ENCODE measurements at regions not wholly inside any gene's neighbourhood (a gene's known extent, or its start where the extent isn't known, plus 50 kb on each side); places are given as distances from the start of the nearest gene placed in this dataset.

DNA sequence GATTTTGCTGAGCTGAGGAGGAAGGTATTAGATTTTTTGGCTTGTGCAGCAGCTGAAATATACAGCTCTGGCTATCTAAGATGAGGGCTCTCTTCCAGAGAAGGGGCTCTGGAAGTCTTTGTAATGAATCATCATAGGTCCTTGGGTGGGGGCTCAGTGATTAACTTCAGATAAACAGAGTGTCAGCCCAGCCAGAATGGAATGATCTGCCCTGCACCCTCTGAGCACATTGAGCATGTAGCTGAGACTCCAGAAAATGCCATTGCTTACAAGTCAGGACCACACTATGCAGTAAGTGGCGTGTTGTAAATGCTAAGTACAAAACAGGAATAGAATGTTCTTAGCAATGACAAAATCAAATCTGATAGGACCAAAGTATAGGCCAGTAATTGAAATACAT, 836.0 kb downstream of the PDHA2 start:
- H3K27ac Mint-ChIP-seq: no peak overlapping the region
- no peak overlapping the region for H3K4me3 Mint-ChIP-seq
- no peak overlapping the region for H3K9ac ChIP-seq (ENCODE audit: low read length)

DNA sequence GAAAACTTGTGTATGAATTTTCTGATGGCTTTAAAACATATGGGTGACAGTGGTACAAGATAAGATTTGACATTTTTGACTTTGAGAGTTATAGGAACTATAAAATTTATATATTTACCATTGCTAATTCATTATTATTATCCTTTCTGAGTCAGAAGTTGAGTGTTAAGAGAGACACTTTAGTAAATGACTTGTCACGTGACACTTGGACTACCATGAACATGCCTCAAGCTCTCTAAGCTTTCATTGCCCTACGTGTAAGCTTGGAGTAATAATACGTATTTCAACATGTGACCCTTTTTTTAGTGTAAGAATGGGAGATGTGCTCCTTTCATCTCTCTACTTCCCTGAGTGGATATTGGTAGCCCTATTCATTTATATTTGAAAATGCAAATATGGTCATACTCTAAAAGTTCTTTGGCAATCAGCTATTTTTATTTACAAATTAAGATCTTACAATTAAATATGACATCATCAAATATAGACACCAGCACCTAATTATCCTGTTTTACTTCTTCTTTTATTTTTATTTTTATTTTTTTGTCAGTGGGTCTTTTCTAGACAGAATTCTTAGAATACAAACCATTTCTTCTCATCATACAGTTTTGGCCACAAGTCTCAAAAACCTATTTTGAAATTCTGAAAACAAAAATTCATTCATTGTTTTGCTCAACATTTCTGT, 837.0 kb downstream of the PDHA2 start:
- WGBS (ENCODE audit: insufficient coverage): no CpG with 5 or more reads among the region's 3 CpGs
- intact Hi-C loops (cut with micrococcal nuclease): no loop called here

More for the DNA sequence above, 836.0 kb downstream of the PDHA2 start:
- no peak overlapping the region for H3K27ac ChIP-seq (ENCODE audit: low read length in 2 of 2)
- WGBS (ENCODE audit: insufficient coverage): no CpG with 5 or more reads among the region's 1 CpG
- intact Hi-C loops (cut with micrococcal nuclease): no loop called here
- no peaks in the 10 kb centered on the region for H3K27me3 ChIP-seq (replicated peaks in 1 of 4; ENCODE audit: control extremely low read depth in 1 of 4, control insufficient read depth in 3 of 4, insufficient read depth in 4 of 4, low read length in 3 of 4)
- no peak overlapping the region for H3K4me3 ChIP-seq (ENCODE audit: control extremely low read depth in 1 of 5, extremely low read depth in 1 of 5, insufficient read depth in 1 of 5, low read depth in 2 of 5, low read length in 4 of 5)
- peaks cover 0 to 2% (median 0%) of the 10 kb centered on the region in 3 donors for H3K9me3 ChIP-seq (ENCODE audit: control extremely low read depth in 1 of 3, control insufficient read depth in 2 of 3, insufficient read depth in 1 of 3, low read length in 2 of 3)
- Mint-ChIP-seq H3K27me3 (no peaks in the 10 kb centered on the region), H3K9me3 (ENCODE audit: insufficient read depth) (no peaks in the 10 kb centered on the region), H3K4me1 (no peaks in the 10 kb centered on the region)
- H3K4me2 ChIP-seq (replicated peaks; ENCODE audit: low read depth, low read length, poor library complexity, severe bottlenecking): no peak overlapping the region
- no peak overlapping the region for H2AFZ ChIP-seq (ENCODE audit: insufficient read depth, low read depth, low read length, poor library complexity, severe bottlenecking)
- DNase-seq: no peak
- ChIA-PET CTCF (no interaction called here), POLR2A (no interaction called here)
- no peaks in the 10 kb centered on the region for H4K20me1 ChIP-seq (ENCODE audit: control insufficient read depth, insufficient read depth, low read length, poor library complexity, severe bottlenecking)
- H3K4me1 ChIP-seq (ENCODE audit: control insufficient read depth in 2 of 2, insufficient read depth in 2 of 2, low read length in 2 of 2): no peaks in the 10 kb centered on the region
- TF ChIP-seq EZH2 (IDR thresholded peaks at IDR 0.05; ENCODE audit: borderline replicate concordance, insufficient read depth, low read depth, low read length, poor library complexity, severe bottlenecking): no peak
- TF ChIP-seq, protein P1, sequence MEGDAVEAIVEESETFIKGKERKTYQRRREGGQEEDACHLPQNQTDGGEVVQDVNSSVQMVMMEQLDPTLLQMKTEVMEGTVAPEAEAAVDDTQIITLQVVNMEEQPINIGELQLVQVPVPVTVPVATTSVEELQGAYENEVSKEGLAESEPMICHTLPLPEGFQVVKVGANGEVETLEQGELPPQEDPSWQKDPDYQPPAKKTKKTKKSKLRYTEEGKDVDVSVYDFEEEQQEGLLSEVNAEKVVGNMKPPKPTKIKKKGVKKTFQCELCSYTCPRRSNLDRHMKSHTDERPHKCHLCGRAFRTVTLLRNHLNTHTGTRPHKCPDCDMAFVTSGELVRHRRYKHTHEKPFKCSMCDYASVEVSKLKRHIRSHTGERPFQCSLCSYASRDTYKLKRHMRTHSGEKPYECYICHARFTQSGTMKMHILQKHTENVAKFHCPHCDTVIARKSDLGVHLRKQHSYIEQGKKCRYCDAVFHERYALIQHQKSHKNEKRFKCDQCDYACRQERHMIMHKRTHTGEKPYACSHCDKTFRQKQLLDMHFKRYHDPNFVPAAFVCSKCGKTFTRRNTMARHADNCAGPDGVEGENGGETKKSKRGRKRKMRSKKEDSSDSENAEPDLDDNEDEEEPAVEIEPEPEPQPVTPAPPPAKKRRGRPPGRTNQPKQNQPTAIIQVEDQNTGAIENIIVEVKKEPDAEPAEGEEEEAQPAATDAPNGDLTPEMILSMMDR (IDR thresholded peaks at IDR 0.05): no peak
- no peaks in the 10 kb centered on the region for H3K79me2 ChIP-seq (ENCODE audit: control insufficient read depth, insufficient read depth, low read length)
- ATAC-seq (ENCODE audit: low read depth): no peak
- H3K36me3 ChIP-seq (replicated peaks in 1 of 2; ENCODE audit: control extremely low read depth in 1 of 2, control insufficient read depth in 1 of 2, extremely low read depth in 1 of 2, insufficient read depth in 2 of 2, low read length in 1 of 2): no peaks in the 10 kb centered on the region

More for the DNA sequence above, 837.0 kb downstream of the PDHA2 start:
- Mint-ChIP-seq H3K4me1 (no peaks in the 10 kb centered on the region), H3K27ac (no peak overlapping the region), H3K27me3 (no peaks in the 10 kb centered on the region), H3K9me3 (ENCODE audit: insufficient read depth) (peaks cover 3% of the 10 kb centered on the region), H3K4me3 (no peak overlapping the region)
- ChIA-PET CTCF (no interaction called here), POLR2A (no interaction called here)
- ATAC-seq (ENCODE audit: low read depth) (no peak), DNase-seq (no peak)
- Histone ChIP-seq H3K79me2 (ENCODE audit: control insufficient read depth, insufficient read depth, low read length) (no peaks in the 10 kb centered on the region), H2AFZ (ENCODE audit: insufficient read depth, low read depth, low read length, poor library complexity, severe bottlenecking) (no peak overlapping the region), H3K36me3 (replicated peaks in 1 of 2; ENCODE audit: control extremely low read depth in 1 of 2, control insufficient read depth in 1 of 2, extremely low read depth in 1 of 2, insufficient read depth in 2 of 2, low read length in 1 of 2) (no peaks in the 10 kb centered on the region), H3K9ac (ENCODE audit: low read length) (no peak overlapping the region), H3K4me3 (ENCODE audit: control extremely low read depth in 1 of 5, extremely low read depth in 1 of 5, insufficient read depth in 1 of 5, low read depth in 2 of 5, low read length in 4 of 5) (no peak overlapping the region), H3K27me3 (replicated peaks in 1 of 4; ENCODE audit: control extremely low read depth in 1 of 4, control insufficient read depth in 3 of 4, insufficient read depth in 4 of 4, low read length in 3 of 4) (no peaks in the 10 kb centered on the region), H3K4me2 (replicated peaks; ENCODE audit: low read depth, low read length, poor library complexity, severe bottlenecking) (no peak overlapping the region), H4K20me1 (ENCODE audit: control insufficient read depth, insufficient read depth, low read length, poor library complexity, severe bottlenecking) (no peaks in the 10 kb centered on the region), H3K4me1 (ENCODE audit: control insufficient read depth in 2 of 2, insufficient read depth in 2 of 2, low read length in 2 of 2) (no peaks in the 10 kb centered on the region), H3K27ac (ENCODE audit: low read length in 2 of 2) (no peak overlapping the region), H3K9me3 (ENCODE audit: control extremely low read depth in 1 of 3, control insufficient read depth in 2 of 3, insufficient read depth in 1 of 3, low read length in 2 of 3) (peaks cover 0 to 2% (median 0%) of the 10 kb centered on the region in 3 donors)
- TF ChIP-seq, protein P1 (IDR thresholded peaks at IDR 0.05): no peak
- no peak for TF ChIP-seq EZH2 (IDR thresholded peaks at IDR 0.05; ENCODE audit: borderline replicate concordance, insufficient read depth, low read depth, low read length, poor library complexity, severe bottlenecking)
